ENCODE measurements at regions not wholly inside any gene's neighbourhood (a gene's known extent, or its start where the extent isn't known, plus 50 kb on each side); places are given as distances from the start of the nearest gene placed in this dataset.

- Histone ChIP-seq H3K4me3 (ENCODE audit: control insufficient read depth in 2 of 3, extremely low read depth in 1 of 3, insufficient read depth in 2 of 3, low read depth in 1 of 3, low read length in 3 of 3) (no peak overlapping the region), H3K27ac (ENCODE audit: control insufficient read depth, insufficient read depth, low read length) (no peak overlapping the region), H3K36me3 (ENCODE audit: control insufficient read depth in 2 of 2, extremely low read depth in 1 of 2, insufficient read depth in 2 of 2, low read length in 2 of 2) (no peaks in the 10 kb centered on the region), H2AFZ (ENCODE audit: control insufficient read depth, low read length) (no peak overlapping the region), H3K79me2 (ENCODE audit: control insufficient read depth, insufficient read depth, low read length) (no peaks in the 10 kb centered on the region), H3K9ac (ENCODE audit: control insufficient read depth, extremely low read depth, insufficient read depth, low read length) (no peak overlapping the region), H4K20me1 (ENCODE audit: control insufficient read depth, extremely low read depth, insufficient read depth, low read length) (no peaks in the 10 kb centered on the region), H3K9me3 (ENCODE audit: control insufficient read depth, low read depth, low read length) (no peaks in the 10 kb centered on the region), H3K9me1 (ENCODE audit: control insufficient read depth, extremely low read depth, insufficient read depth, low read length) (no peaks in the 10 kb centered on the region), H3K27me3 (ENCODE audit: control insufficient read depth, extremely low read depth, insufficient read depth, low read length) (no peaks in the 10 kb centered on the region), H3K4me1 (ENCODE audit: control insufficient read depth, extremely low read depth, insufficient read depth, low read length) (peaks cover 8% of the 10 kb centered on the region), H3K4me2 (ENCODE audit: control insufficient read depth, extremely low read depth, insufficient read depth, low read depth, low read length) (no peak overlapping the region)
- TF ChIP-seq CTCF (optimal IDR thresholded peaks at IDR 0.05 in 1 of 3, IDR thresholded peaks at IDR 0.05 in 1 of 3, conservative IDR thresholded peaks at IDR 0.05 in 1 of 3; ENCODE audit: extremely low read depth in 1 of 3, insufficient read depth in 2 of 3, low read length in 3 of 3) (no peak), EZH2 (IDR thresholded peaks at IDR 0.05; ENCODE audit: low read length) (no peak)
- DNase-seq (ENCODE audit: low read depth, low spot score) = no peak
- no peak for FAIRE-seq
- dilution Hi-C loops (cut with MboI; ENCODE audit: extremely low pct_ligation_motif_present, low sequenced_read_pairs) = no loop called here
Observed at GRCh38 chr6:119506631-119507174, 157.1 kb upstream of the MAN1A1 start.

- DNase-seq (ENCODE audit: low read depth, low spot score) (no peak), FAIRE-seq (no peak)
- H4K20me1 ChIP-seq (ENCODE audit: control insufficient read depth, extremely low read depth, insufficient read depth, low read length) = no peaks in the 10 kb centered on the region
- H3K36me3 ChIP-seq (ENCODE audit: control insufficient read depth in 2 of 2, extremely low read depth in 1 of 2, insufficient read depth in 2 of 2, low read length in 2 of 2) = no peaks in the 10 kb centered on the region
- TF ChIP-seq CTCF (optimal IDR thresholded peaks at IDR 0.05 in 1 of 3, IDR thresholded peaks at IDR 0.05 in 1 of 3, conservative IDR thresholded peaks at IDR 0.05 in 1 of 3; ENCODE audit: extremely low read depth in 1 of 3, insufficient read depth in 2 of 3, low read length in 3 of 3) (no peak), EZH2 (IDR thresholded peaks at IDR 0.05; ENCODE audit: low read length) (no peak)
- no peaks in the 10 kb centered on the region for H3K9me1 ChIP-seq (ENCODE audit: control insufficient read depth, extremely low read depth, insufficient read depth, low read length)
- H3K9me3 ChIP-seq (ENCODE audit: control insufficient read depth, low read depth, low read length) = no peaks in the 10 kb centered on the region
- H3K9ac ChIP-seq (ENCODE audit: control insufficient read depth, extremely low read depth, insufficient read depth, low read length) = no peak overlapping the region
- dilution Hi-C loops (cut with MboI; ENCODE audit: extremely low pct_ligation_motif_present, low sequenced_read_pairs) = no loop called here
- no peak overlapping the region for H3K4me2 ChIP-seq (ENCODE audit: control insufficient read depth, extremely low read depth, insufficient read depth, low read depth, low read length)
- no peak overlapping the region for H3K27ac ChIP-seq (ENCODE audit: control insufficient read depth, insufficient read depth, low read length)
- no peak overlapping the region for H2AFZ ChIP-seq (ENCODE audit: control insufficient read depth, low read length)
- H3K27me3 ChIP-seq (ENCODE audit: control insufficient read depth, extremely low read depth, insufficient read depth, low read length) = no peaks in the 10 kb centered on the region
- H3K4me3 ChIP-seq (ENCODE audit: control insufficient read depth in 2 of 3, extremely low read depth in 1 of 3, insufficient read depth in 2 of 3, low read depth in 1 of 3, low read length in 3 of 3) = no peak overlapping the region
- H3K4me1 ChIP-seq (ENCODE audit: control insufficient read depth, extremely low read depth, insufficient read depth, low read length) = peaks cover 8% of the 10 kb centered on the region
- no peaks in the 10 kb centered on the region for H3K79me2 ChIP-seq (ENCODE audit: control insufficient read depth, insufficient read depth, low read length)
Observed at GRCh38 chr6:119501798-119502483, 152.4 kb upstream of the MAN1A1 start.

Data from keratinocyte (primary cell).